T-cell (primary cell): ENCODE measurements at regions not wholly inside any gene's neighbourhood (a gene's known extent, or its start where the extent isn't known, plus 50 kb on each side); places are given as distances from the start of the nearest gene placed in this dataset.

Experiments used
- ATAC-seq, 4 experiments: fragments of 200-7000 bp in 3 of 4; fragments of 150-1000 bp in 1 of 4; cut with Tn5 transposase; replicated peaks in 1 of 4; 1 replicate in 3 of 4; 2 replicates in 1 of 4; pipeline ENCODE4 v1.10.0; 2021; ENCODE audit warnings: moderate library complexity in 3 of 4, mild to moderate bottlenecking in 2 of 4, moderate number of reproducible peaks in 1 of 4
- CTCF ChIA-PET, 2 donors: fragments of 300-600 bp; sonication (Branson Sonifier 250); formaldehyde crosslinking; loops; one replicate each; lab custom pipeline; 2022; ENCODE audit warnings: antibody characterized with exemption in 2 of 2; lab: Charles Lee
- POLR2A ChIA-PET, 2 donors: fragments of 300-600 bp; sonication (Branson Sonifier 250); formaldehyde crosslinking; loops; one replicate each; lab custom pipeline; 2022; ENCODE audit warnings: antibody characterized with exemption in 2 of 2; lab: Charles Lee
- DNase-seq, 35 experiments: peaks; one replicate each; pipeline versions ENCODE4 v3.0.0 to v3.0.0-alpha.2; 2013 to 2023
- H3K27ac ChIP-seq: one replicate; pipeline ENCODE4 v1.5.1; 2013; ENCODE audit warnings: low read length
- H3K27me3 ChIP-seq, 2 experiments: replicated peaks in 1 of 2; 1 replicate in 1 of 2; 2 replicates in 1 of 2; pipeline versions ENCODE4 v1.6.1 to v1.7.0; 2013; ENCODE audit warnings: low read length in 1 of 2, mixed read lengths in 1 of 2; ENCODE audit not compliant: control insufficient read depth in 2 of 2, insufficient read depth in 2 of 2; ENCODE audit errors: extremely low read depth in 1 of 2
- H3K36me3 ChIP-seq, 2 donors: 1 replicate in 1 of 2; 2 replicates in 1 of 2; pipeline versions ENCODE4 v1.6.1 to v1.7.0; 2013; ENCODE audit warnings: low read length in 1 of 2; ENCODE audit not compliant: control insufficient read depth in 2 of 2, insufficient read depth in 1 of 2; ENCODE audit errors: extremely low read depth in 1 of 2
- H3K4me1 ChIP-seq, 2 experiments: 1 replicate in 1 of 2; 2 replicates in 1 of 2; pipeline versions ENCODE4 v1.6.1 to v1.7.0; 2013; ENCODE audit warnings: low read length in 2 of 2, mixed read lengths in 1 of 2; ENCODE audit not compliant: insufficient read depth in 2 of 2, control insufficient read depth in 1 of 2; ENCODE audit errors: extremely low read depth in 1 of 2
- H3K4me3 ChIP-seq, 2 donors: 1 replicate in 1 of 2; 2 replicates in 1 of 2; pipeline versions ENCODE4 v1.5.1 to v1.7.0; 2013; ENCODE audit warnings: mild to moderate bottlenecking in 2 of 2, low read length in 1 of 2, moderate library complexity in 1 of 2; ENCODE audit not compliant: control insufficient read depth in 1 of 2; ENCODE audit errors: extremely low read depth in 1 of 2
- H3K9me3 ChIP-seq: 2 replicates; pipeline ENCODE4 v1.7.0; 2013
- H3K27ac Mint-ChIP-seq, 2 donors: one replicate each; pipeline ENCODE4 v1.8.0; 2020 to 2021; ENCODE audit warnings: mild to moderate bottlenecking in 2 of 2, mixed read lengths in 2 of 2
- H3K27me3 Mint-ChIP-seq, 2 donors: one replicate each; pipeline ENCODE4 v1.8.0; 2021 to 2022; ENCODE audit warnings: mixed read lengths in 2 of 2
- H3K36me3 Mint-ChIP-seq: one replicate; pipeline ENCODE4 v1.8.0; 2021; ENCODE audit warnings: mixed read lengths
- H3K4me1 Mint-ChIP-seq, 3 donors: one replicate each; pipeline ENCODE4 v1.8.0; 2020 to 2022; ENCODE audit warnings: mixed read lengths in 3 of 3, mild to moderate bottlenecking in 1 of 3
- H3K4me3 Mint-ChIP-seq, 3 donors: one replicate each; pipeline ENCODE4 v1.8.0; 2020 to 2022; ENCODE audit warnings: mild to moderate bottlenecking in 3 of 3, mixed read lengths in 3 of 3, moderate library complexity in 3 of 3
- H3K9me3 Mint-ChIP-seq, 3 donors: one replicate each; pipeline ENCODE4 v1.8.0; 2020 to 2022; ENCODE audit warnings: mixed read lengths in 3 of 3
- WGBS: methylation state at CpG from one replicate; pipeline ENCODE4 v1.1.5; 2013; ENCODE audit warnings: missing lambda C conversion rate; ENCODE audit not compliant: insufficient coverage; 5-methylcytosine and 5-hydroxymethylcytosine counted together

- ATAC-seq: no peak
- WGBS: no CpG with 5 or more reads among the region's 7 CpGs
Observed at GRCh38 chr17:71472809-71473789, 647.7 kb upstream of the SOX9 start.

GRCh38 chr17:71477356-71477755, 643.5 kb upstream of the SOX9 start:
- no peak for ATAC-seq
- no peak overlapping the region for H3K27ac ChIP-seq
- Mint-ChIP-seq H3K9me3 (peaks cover 5 to 9% (median 7%) of the 10 kb centered on the region in 3 donors), H3K27me3 (no peaks in the 10 kb centered on the region), H3K4me3 (no peak overlapping the region), H3K36me3 (no peaks in the 10 kb centered on the region), H3K27ac (no peak overlapping the region), H3K4me1 (no peaks in the 10 kb centered on the region)
- no peaks in the 10 kb centered on the region for H3K27me3 ChIP-seq
- H3K36me3 ChIP-seq: no peaks in the 10 kb centered on the region
- no CpG with 5 or more reads among the region's 2 CpGs for WGBS
- H3K9me3 ChIP-seq: no peaks in the 10 kb centered on the region
- H3K4me3 ChIP-seq: no peak overlapping the region
- ChIA-PET CTCF (no interaction called here), POLR2A (no interaction called here)
- DNase-seq: no peak
- no peaks in the 10 kb centered on the region for H3K4me1 ChIP-seq

More at GRCh38 chr17:71472809-71473789, 647.7 kb upstream of the SOX9 start:
- H3K36me3 ChIP-seq: no peaks in the 10 kb centered on the region
- H3K4me3 Mint-ChIP-seq: no peak overlapping the region
- H3K9me3 ChIP-seq: no peaks in the 10 kb centered on the region
- H3K4me1 Mint-ChIP-seq: no peaks in the 10 kb centered on the region
- ChIA-PET POLR2A (no interaction called here), CTCF (no interaction called here)
- no peaks in the 10 kb centered on the region for H3K4me1 ChIP-seq
- no peak overlapping the region for H3K4me3 ChIP-seq
- peak in 1 of 35 experiments; percentile 1 for DNase-seq
- H3K27ac ChIP-seq: no peak overlapping the region
- no peaks in the 10 kb centered on the region for H3K27me3 ChIP-seq
- no peaks in the 10 kb centered on the region for H3K36me3 Mint-ChIP-seq
- H3K9me3 Mint-ChIP-seq: peaks cover 0 to 7% (median 3%) of the 10 kb centered on the region in 3 donors
- H3K27me3 Mint-ChIP-seq: no peaks in the 10 kb centered on the region
- no peak overlapping the region for H3K27ac Mint-ChIP-seq

DNA sequence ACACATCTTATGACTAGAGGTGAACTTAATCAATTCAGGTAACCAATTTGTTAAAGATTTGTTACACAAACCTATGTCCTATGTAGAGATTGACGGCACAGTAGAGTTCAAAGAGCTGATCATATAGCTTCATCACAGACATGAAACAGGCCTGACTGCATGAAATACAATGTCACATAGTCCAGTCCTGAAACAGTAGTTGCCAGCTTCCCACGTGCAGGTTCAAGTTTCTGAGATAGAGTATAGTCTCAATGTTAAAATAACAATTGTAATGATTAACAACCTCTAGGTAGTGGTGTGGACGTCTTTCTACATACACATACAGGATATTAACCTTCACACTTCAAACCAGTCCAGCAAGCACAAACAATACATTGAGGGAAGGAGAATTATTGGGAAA, 640.7 kb upstream of the SOX9 start:
- ATAC-seq: no peak
- Mint-ChIP-seq H3K27me3 (no peaks in the 10 kb centered on the region), H3K4me1 (no peaks in the 10 kb centered on the region), H3K27ac (no peak overlapping the region), H3K36me3 (no peaks in the 10 kb centered on the region), H3K4me3 (no peak overlapping the region), H3K9me3 (peaks cover 5 to 9% (median 5%) of the 10 kb centered on the region in 3 donors)
- H3K9me3 ChIP-seq: no peaks in the 10 kb centered on the region
- WGBS: no CpG with 5 or more reads among the region's 3 CpGs
- H3K27ac ChIP-seq: no peak overlapping the region
- H3K27me3 ChIP-seq: no peaks in the 10 kb centered on the region
- ChIA-PET POLR2A (no interaction called here), CTCF (no interaction called here)
- no peak overlapping the region for H3K4me3 ChIP-seq
- no peaks in the 10 kb centered on the region for H3K4me1 ChIP-seq
- H3K36me3 ChIP-seq: no peaks in the 10 kb centered on the region
- no peak for DNase-seq

DNA sequence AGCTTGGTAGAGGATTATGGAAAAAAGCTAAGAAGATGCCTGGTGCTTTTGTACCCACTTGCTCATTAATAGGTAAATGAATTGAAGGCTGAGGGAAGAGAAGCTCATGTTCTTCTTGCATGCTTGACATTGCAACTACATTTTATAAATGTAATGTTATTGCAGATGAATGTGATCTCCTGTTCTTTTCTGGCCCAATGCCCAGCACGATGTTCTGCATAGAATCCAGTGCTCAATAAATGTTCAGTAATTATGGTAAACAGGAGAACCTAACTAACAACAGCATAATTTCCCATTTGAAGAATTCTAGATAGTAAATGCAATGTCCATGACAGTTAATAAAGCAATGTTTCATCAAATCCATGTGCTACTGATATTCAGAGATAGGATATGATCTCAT, 638.2 kb upstream of the SOX9 start:
- Histone ChIP-seq H3K4me3 (no peak overlapping the region), H3K27me3 (no peaks in the 10 kb centered on the region), H3K9me3 (no peaks in the 10 kb centered on the region), H3K27ac (no peak overlapping the region), H3K36me3 (no peaks in the 10 kb centered on the region), H3K4me1 (no peaks in the 10 kb centered on the region)
- POLR2A ChIA-PET: no interaction called here
- WGBS: no CpG with 5 or more reads among the region's 1 CpG
- Mint-ChIP-seq H3K4me1 (no peaks in the 10 kb centered on the region), H3K36me3 (no peaks in the 10 kb centered on the region), H3K27ac (no peak overlapping the region), H3K27me3 (no peaks in the 10 kb centered on the region), H3K9me3 (peaks cover 3 to 5% (median 5%) of the 10 kb centered on the region in 3 donors), H3K4me3 (no peak overlapping the region)
- no peak for DNase-seq
- CTCF ChIA-PET: no interaction called here
- no peak for ATAC-seq

DNA sequence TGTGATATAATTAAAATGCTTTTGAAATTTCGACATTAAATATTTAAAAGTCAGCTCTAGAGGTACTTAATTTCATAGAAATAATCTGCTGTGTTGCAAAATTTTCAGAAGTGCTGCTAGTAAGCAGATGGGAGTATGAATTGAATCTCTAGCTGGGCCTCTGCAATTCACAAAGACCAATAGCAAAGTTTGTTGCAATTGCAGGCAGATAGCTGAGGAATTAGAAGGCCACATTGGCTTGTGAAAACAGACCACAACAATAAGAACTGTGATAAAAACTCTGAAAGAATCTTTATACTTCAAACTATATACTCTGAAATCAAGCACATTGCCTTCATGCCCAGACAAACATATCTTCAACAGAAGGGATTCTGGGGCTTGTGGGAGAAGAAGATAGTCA, 636.3 kb upstream of the SOX9 start:
- POLR2A ChIA-PET: no interaction called here
- DNase-seq: no peak
- no CpG with 5 or more reads among the region's 1 CpG for WGBS
- Mint-ChIP-seq H3K27me3 (no peaks in the 10 kb centered on the region), H3K4me3 (no peak overlapping the region), H3K4me1 (no peaks in the 10 kb centered on the region), H3K36me3 (no peaks in the 10 kb centered on the region), H3K9me3 (peaks cover 0 to 5% (median 5%) of the 10 kb centered on the region in 3 donors), H3K27ac (no peak overlapping the region)
- H3K27ac ChIP-seq: no peak overlapping the region
- no peaks in the 10 kb centered on the region for H3K36me3 ChIP-seq
- H3K4me3 ChIP-seq: no peak overlapping the region
- ATAC-seq: no peak
- no peaks in the 10 kb centered on the region for H3K4me1 ChIP-seq
- H3K27me3 ChIP-seq: no peaks in the 10 kb centered on the region
- CTCF ChIA-PET: no interaction called here
- no peaks in the 10 kb centered on the region for H3K9me3 ChIP-seq

GRCh38 chr17:71485426-71485825, 635.4 kb upstream of the SOX9 start:
- H3K27me3 Mint-ChIP-seq: no peaks in the 10 kb centered on the region
- H3K4me3 ChIP-seq: no peak overlapping the region
- 100% methylated on average over 1 of the region's 3 CpGs for WGBS
- H3K9me3 ChIP-seq: no peaks in the 10 kb centered on the region
- DNase-seq (no peak), ATAC-seq (no peak)
- no peaks in the 10 kb centered on the region for H3K36me3 ChIP-seq
- no peaks in the 10 kb centered on the region for H3K27me3 ChIP-seq
- H3K4me1 Mint-ChIP-seq: no peaks in the 10 kb centered on the region
- H3K9me3 Mint-ChIP-seq: peaks cover 0 to 5% (median 5%) of the 10 kb centered on the region in 3 donors
- no peaks in the 10 kb centered on the region for H3K36me3 Mint-ChIP-seq
- CTCF ChIA-PET: no interaction called here
- H3K27ac ChIP-seq: no peak overlapping the region
- H3K4me1 ChIP-seq: no peaks in the 10 kb centered on the region
- no peak overlapping the region for H3K4me3 Mint-ChIP-seq
- H3K27ac Mint-ChIP-seq: no peak overlapping the region
- POLR2A ChIA-PET: no interaction called here
